NCI-H510A treated with DMSO at 0.1 percent for 48 hours (cell line): ENCODE measurements at regions not wholly inside any gene's neighbourhood (a gene's known extent, or its start where the extent isn't known, plus 50 kb on each side); places are given as distances from the start of the nearest gene placed in this dataset.
"Not testable (repeated sequence)": the region's sequence is repeated elsewhere in the genome, so short reads cannot be mapped to it uniquely, and the experiment has no call there.

Experiments used
- DNase-seq: peaks from one replicate; lab custom pipeline; 2025; lab: John Stamatoyannopoulos, UW

DNA sequence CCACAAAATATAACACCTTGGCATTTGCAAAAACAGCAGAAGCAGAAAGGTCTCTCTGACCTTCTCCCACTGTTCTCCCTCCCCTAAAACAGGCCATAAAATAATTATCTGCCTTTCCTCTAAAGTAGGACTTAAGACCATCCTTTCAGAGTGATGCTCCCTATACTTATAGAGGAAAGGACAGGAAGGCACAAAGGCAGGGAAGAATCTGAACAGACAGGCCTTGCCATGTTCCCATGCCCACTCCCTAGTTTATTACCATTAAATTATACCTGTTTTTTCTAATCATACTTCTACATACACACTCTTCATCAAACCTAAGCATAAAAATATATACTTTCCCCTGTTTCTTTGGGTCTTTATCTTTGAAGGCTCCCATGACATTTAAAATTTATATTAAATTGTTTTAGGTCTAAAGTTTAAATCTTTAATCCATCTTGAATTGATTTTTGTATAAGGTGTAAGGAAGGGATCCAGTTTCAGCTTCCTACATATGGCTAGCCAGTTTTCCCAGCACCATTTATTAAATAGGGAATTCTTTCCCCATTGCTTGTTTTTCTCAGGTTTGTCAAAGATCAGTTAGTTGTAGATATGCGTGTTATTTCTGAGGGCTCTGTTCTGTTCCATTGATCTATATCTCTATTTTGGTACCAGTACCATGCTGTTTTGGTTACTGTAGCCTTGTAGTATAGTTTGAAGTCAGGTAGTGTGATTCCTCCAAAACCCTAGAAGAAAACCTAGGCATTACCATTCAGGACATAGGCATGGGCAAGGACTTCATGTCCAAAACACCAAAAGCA, 755.8 kb upstream of the ADGRB3 start:
- DNase-seq = not testable (repeated sequence)

DNA sequence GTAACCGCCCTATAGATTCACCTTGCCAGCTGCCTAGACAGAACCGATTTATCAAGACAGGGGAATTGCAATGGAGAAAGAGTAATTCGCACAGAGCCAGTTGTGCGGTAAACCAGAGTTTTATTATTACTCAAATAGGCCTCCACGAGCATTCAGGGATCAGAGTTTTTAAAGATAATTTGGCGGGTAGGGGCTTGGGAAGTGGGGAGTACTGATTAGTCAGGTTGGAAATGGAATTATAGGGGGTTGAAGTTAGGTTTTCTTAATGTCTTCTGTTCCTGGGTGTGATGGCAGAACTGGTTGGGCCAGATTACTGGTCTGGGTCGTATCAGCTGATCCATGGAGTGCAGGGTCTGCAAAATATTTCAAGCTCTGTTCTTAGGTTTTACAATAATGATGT, 756.9 kb upstream of the ADGRB3 start:
- not testable (repeated sequence) for DNase-seq

DNA sequence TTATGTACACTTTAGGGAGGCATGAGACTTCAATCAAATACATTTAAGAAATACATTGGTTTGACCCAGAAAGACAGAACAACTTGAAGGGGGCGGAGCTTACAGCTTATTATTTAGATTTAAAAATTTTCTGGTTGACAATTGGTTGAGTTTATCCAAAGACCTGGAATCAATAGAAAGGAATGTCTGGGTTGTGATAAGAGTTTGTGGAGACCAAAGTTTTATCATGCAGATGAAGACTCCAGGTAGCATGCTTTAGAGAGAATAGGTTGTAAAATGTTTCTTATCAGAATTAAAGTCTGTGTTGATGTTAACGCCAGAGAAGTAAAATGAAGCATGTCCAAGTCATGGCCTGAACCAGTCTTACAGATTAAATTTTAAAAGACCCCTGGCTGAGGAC, 757.8 kb upstream of the ADGRB3 start:
- no peak for DNase-seq

DNA sequence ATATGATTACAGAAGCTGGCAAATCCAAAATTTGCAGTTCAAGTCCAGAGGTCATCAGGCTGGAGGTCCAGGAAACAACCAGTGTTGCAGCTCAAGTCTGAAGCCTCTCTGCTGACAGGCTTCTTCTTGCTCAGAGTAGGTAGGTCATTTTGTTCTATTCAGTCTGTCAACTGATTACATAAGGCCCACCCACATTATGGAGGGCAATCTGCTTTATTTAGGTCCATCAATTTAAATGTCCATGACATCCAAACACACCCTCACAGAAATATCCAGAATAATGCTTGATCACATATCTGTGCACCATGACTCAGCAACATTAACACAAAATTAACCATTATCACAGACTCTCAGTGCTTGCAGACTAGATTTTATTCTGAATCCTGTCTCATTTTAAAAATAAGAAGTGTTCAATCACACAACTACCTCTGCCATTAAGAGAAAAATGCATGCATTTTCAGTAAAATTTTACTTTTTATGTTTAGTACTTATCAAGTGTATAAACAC, 759.2 kb upstream of the ADGRB3 start:
- no peak for DNase-seq

DNA sequence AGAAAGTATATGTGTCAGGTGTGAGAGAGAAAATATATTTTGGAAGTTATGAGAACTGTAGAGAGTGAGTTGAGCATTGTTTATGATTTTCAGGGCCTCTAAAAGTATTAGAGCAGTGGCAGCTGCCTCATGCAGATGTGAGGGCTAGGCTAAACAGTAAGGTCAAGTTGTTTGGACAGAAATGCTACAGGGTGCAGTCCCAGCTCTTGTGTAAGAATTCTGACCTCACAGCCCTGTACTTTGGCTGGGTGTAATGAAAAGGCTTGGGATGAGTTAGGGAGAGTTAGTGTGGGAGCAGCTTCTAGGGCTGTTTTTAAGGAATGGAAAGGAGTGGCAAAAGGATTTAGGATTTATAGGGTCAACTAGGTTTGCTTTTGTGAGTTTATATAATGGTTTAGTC, 764.8 kb upstream of the ADGRB3 start:
- DNase-seq = no peak

DNA sequence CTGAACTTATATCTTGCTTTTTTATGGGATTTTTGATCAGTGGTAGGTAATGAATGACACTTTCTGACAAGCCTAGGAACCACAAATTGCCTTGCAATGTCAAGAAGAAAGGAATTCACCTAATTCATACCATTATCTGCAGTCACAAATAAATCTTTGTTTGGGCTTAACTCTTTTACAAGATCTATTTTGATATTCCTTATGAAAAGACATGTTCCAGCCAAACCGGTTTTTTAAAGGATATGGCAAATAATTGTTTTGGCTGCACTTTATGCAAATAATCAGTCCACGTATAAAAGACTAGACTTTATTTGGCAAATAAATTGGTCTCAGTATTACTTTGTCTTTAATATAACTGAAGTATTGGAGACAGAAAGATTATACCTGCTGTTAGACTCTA, 771.7 kb upstream of the ADGRB3 start:
- no peak for DNase-seq

DNA sequence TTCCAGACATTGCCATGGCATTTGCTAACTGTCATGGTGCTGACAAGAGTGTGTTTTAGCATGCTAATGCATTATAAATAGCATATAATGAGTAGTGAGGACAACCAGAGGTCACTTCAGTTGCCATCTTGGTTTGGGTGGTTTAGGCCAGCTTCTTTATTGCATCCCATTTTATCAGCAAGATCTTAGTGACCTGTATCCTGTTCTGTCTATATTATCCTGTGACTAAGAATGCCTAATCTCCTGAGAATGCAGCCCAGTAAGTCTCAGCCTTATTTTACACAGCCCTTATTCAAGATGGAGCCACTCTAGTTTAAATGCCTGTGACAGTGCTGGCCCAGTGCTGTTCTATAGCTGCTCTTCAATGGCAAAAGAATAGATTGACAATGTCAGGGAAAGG, 781.0 kb upstream of the ADGRB3 start:
- DNase-seq = no peak

DNA sequence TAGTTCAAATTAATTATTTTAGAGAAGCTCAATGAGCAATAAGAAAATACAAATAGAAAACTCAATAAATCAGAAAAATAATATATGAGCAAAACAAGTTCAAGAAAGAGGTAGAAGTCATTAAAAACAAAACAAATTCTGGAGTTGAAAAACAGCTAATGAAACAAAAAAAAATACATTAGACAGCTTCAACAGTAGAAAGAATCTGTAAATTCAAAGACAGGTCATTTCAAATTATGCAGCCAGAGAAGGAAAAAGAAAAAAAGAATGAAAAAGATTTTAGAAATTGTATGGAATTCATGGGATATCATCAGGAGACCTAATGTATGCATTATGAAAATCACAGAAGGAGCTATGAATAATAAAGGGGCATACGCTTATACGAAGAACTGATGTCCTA, 795.3 kb upstream of the ADGRB3 start:
- DNase-seq = no peak

DNA sequence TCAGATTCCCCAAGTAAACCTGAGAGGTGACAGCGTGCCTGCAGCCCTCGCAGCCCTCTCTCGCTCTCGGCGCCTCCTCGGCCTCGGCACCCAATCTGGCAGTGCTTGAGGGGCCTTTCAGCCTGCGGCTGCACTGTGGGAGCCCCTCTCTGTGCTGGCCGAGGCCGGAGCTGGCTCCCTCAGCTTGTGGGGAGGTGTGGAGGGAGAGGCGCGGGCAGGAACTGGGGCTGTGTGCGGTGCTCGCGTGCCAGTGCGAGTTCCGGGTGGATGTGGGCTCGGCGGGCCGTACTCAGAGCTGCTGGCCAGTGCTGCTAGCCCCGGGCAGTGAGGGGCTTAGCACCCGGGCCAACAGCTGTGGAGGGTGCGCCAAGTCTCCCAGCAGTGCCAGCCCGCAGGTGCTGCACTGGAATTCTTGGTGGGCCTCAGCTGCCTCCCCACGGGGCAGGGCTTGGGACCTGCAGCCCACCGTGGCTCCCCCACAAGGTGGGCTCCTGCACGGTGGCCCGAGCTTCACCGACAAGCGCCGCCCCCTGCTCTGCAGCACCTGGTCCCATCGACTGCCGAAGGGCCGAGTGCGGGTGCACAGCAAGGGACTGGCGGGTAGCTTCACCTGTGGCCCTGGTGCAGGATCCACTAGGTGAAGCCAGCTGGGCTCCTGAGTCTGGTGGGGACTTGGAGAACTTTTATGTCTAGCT, 809.7 kb upstream of the ADGRB3 start:
- no peak for DNase-seq

DNA sequence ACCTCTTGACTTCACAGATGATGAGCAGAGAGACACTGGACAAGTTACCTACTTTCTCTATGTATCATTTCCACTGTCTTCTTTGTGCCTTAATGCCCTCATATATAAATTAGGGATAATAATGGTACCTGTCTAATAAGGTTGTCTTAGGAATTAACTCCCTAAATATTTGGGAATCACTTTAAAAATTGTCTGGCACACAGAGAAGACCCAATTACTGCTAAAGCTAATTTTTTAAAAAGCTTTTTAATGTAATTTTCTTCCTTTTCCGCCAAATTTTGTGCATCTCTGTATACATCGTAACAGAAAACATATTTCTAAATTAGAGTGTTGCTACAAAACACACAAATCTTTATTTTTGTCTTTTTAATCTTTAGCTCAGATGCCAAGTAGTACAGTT, 816.8 kb upstream of the ADGRB3 start:
- no peak for DNase-seq

DNA sequence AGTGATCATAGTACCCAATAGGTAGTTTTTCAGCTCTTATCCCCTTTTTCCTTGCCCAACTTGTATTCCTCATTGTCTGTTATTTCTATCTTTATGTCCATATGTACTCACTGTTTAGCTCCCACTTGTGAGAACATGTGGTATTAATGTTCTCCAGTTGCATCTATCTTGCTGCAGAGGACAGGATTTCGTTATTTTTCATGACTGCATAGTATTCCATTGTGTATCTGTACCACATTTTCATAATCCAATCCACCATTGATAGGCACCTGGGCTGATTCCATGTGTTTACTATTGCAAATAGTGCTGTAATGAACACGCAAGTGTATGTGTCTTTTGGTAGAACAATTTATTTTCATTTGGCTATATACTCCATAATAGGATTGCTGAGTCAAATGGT, 819.5 kb upstream of the ADGRB3 start:
- DNase-seq = no peak

DNA sequence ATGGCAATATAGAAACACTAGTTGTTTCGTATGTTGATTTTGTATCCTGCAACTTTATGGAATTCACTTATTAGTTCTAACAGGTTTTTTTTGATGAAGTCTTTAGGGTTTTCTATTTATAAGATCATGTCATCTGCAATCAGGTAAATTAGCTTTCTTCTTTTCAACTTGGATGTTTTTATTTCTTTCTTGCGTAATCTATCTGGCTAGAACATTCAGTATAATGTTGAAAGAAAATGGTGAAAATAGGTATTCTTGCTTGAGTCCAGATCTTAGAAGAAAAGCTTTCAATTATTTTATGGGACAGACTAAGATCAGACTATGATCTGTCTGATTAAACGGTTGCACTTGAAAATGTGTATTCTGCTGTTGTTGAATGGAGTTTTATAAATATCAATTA, 820.8 kb upstream of the ADGRB3 start:
- DNase-seq = no peak

DNA sequence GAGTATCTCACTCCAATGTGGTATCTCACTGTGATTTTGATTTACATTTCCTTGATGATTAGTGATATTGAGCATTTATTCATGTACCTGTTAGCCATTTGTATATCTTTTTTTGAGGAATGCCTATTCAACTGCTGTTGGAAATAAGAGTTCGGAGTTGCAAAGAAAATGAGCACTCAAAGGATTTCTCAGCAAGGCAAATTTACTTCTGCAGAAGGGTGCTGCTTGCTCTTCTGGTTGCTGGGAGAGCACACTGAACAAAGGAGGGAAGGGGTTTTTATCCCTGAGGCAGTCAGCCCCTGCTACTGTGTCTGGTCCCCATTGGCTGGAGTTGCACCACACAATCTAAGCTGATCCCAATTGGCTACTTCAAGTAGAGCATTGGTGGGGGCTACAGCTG, 822.4 kb upstream of the ADGRB3 start:
- DNase-seq = no peak

DNA sequence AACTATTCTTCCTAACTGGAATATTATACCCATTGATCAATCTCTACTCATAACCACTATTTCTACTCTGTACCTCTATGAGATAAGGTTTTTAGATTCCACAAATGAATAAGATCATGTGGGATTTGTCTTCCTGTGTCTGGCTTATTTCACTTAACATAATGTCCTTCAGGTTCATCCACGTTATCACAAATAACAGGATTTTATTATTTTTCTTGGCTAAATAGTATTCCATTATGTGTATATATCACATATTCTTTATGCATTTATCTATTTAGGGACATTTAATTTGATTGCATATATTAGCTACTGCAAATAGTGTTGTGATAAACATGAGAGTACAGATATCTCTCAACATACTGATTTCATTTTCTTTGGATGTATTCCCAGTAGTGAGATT, 823.0 kb upstream of the ADGRB3 start:
- no peak for DNase-seq

DNA sequence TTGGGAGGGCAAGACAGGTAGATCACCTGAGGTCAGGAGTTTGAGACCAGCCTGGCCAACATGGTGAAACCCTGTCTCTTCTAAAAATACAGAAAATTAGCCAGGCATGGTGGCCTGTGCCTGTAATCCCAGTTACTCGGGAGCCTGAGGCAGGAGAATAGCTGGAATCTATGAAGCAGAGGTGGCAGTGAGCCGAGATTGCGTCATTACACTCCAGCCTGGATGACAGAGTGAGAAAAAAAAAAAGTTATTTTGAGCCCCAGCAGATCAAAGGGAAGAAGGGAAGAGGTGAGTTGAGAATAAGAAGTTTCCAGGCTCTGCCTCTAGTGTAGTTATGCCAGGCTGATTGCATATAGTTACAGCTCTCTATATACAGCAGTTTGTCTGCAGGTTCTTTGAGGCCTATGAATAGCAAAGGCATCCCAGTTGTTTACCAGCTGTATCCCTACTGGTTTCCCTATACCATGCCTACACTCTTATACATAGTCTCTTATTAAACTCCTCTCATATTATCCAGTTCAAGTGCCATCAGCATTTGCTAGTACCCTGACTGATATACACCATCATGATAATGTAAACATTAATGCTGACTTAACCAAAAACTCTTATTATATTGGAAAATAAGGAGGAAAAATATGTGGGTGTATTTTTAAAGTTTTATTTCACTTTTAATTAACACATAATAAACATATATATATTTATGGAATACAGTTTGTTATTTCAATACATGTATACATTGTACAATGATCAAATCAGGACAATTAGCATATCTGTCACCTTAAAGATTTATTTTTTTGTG, 823.6 kb upstream of the ADGRB3 start:
- no peak for DNase-seq

DNA sequence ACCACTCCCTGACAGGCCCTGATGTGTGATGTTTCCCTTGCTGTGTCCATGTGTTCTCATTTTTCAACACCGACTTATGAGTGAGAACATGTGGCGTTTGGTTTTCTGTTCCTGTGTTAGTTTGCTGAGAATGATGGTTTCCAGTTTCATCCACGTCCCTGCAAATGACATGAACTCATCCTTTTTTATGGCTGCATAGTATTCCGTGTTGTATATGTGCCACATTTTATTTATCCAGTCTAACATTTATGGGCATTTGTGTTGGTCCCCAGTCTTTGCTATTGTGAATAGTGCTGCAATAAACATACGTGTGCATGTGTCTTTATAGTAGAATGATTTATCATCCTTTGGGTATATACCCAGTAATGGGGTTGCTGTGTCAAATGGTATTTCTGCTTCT, 830.3 kb upstream of the ADGRB3 start:
- DNase-seq = not testable (repeated sequence)

DNA sequence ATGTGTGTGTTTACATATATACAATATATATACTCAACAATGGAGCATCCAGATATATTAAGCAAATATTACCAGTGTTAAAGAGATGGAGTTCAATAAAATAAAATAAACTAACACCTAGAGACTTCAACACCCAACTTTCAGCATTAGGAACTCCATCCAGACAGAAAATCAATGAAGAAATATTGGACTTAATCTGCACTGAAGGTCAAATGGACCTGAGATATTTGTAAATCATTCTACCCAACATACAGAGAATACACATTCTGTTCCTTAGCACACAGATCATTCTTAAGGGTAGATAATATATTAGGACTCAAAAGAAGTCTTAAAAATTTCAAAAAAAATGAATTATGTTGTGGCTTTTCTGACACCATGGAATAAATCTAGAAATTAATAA, 832.3 kb upstream of the ADGRB3 start:
- DNase-seq = no peak

DNA sequence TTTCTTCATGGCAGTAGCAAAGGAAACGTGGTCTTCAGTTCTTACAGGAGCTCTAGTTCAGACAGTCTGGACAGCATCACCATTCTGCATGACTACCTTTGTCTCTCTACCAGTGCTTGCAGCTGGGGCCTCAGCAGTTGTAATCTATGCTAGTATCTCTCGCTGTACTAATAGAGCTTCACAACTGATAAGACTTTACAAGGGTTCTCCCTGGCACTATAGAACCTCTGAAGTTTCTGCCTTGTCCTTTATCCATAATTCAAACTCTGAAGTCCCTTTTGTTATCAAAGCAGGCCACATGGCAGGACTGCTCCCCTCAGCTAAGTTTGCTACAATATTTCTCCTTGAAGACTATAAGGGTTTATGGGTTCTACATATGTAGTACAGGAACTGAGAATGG, 842.1 kb upstream of the ADGRB3 start:
- DNase-seq = no peak

DNA sequence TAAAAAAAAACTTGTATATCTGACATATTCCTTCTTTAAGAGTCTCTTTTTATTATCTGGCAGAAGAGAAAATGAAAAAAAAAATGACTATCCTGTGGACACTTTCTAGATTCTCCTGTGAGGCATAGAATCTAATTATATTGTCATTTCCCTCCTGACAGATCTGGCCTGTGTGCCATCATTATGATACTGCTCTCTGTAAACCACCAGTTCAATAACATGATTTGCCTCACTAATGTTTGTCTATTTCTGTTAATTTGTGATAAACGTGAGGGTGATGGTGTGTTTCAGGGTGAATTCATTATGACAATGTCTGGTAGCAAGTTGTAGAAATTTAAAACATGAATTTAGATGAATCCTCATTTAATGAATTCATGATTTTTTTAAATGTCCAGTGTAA, 844.5 kb upstream of the ADGRB3 start:
- DNase-seq = no peak

DNA sequence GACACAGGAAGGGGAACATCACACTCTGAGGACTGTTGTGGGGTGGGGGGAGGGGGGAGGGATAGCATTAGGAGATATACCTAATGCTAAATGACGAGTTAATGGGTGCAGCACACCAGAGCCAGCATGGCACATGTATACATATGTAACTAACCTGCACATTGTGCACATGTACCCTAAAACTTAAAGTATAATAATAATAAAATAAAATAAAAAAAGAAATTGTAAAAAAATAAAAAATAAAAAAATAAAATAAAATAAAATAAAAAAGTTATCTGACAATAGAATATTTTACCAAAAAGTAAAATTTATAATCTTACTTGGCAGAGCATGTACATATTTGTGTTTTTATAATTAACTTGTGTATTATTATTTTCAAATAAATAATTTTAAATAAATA, 848.0 kb upstream of the ADGRB3 start:
- not testable (repeated sequence) for DNase-seq

DNA sequence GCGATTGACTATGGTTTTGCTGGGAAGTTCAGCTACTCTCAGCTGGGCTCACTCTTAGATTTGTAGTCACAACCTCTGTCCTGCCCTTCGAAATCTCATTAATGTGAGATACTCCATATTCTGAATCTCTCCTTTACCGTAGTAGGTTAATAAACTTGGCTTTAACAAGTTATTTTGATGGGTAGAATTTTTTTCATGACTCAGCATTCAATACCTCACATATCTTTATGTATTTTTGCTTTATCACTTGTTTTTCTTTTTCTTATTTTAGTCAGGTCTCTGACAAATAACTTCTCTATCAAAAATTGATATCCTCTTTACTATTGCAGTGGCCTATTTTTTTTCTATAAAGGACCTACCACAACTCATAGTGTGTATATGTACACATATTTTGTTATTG, 855.2 kb upstream of the ADGRB3 start:
- no peak for DNase-seq

DNA sequence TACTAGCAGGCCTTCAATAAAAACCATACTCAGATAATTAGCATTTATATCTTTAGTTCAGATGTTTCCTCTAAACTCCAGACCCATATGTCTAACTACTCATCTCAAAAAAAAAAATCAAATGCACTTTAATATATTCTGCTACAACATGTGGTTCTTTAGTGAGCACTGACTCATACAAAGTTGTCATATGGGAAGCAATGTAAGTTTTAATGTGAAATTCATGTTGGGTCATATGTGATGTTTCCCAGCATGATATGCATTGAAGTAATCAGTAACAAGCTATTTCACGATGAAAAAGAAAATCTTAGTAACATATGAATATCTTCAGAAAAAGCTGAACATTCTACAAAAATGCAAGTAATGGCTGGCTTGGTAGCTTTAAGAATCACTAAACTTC, 859.7 kb upstream of the ADGRB3 start:
- DNase-seq = no peak

DNA sequence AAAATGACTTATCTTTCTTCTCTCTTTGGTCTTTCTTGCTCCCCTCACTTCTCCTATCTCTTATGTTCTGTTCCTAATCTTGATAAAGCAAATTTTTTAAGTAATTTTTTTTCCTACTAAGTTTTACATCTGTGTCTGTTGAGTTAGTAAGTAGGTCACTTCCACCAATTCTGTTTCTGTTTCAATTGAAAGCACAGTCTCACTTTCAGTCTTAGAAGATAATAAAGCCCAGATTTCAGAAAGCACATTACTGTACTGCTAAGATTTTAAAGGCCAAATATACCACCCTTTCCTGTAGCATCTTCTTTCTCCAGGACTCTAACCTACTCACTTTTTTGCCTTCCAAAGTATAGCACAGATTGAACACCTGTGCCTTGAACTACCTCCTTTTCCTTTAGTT, 866.1 kb upstream of the ADGRB3 start:
- no peak for DNase-seq
